ENCODE measurements at regions not wholly inside any gene's neighbourhood (a gene's known extent, or its start where the extent isn't known, plus 50 kb on each side); places are given as distances from the start of the nearest gene placed in this dataset.

DNA sequence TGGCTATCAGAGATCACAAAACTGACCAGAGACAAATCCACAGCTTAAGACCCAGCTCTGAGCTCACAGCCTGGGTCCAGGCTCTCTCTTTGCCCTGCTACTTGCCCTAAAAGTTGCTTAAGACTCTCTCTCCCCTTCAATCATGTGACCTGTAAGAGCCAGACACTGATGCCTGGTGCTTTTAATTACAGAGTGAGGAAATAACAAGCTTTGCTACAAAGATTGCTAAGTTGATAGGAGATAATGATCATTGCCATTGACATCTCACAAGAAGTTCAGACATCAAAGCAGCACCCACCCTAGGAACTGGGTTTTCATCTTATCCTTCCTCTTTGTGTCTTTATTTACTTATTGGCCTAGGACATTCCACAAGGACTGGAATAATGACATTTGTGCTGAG, 125.9 kb upstream of the CD93 start:
- no peak overlapping the region for H2AFZ ChIP-seq
- H3K4me2 ChIP-seq: no peak overlapping the region
- DNase-seq (ENCODE audit: low spot score) (no peak), ATAC-seq (no peak)
- no peaks in the 10 kb centered on the region for H3K36me3 ChIP-seq (ENCODE audit: insufficient read depth)
- H3K27me3 Mint-ChIP-seq (ENCODE audit: insufficient read depth, low read depth, poor library complexity): peaks cover 3% of the 10 kb centered on the region
- no peaks in the 10 kb centered on the region for H3K4me1 ChIP-seq (ENCODE audit: insufficient read depth)
- H3F3A ChIP-seq (replicated peaks; ENCODE audit: low read depth): no peaks in the 10 kb centered on the region
- H3K27ac ChIP-seq (ENCODE audit: low read depth): no peak overlapping the region
- no peaks in the 10 kb centered on the region for H3K9me3 Mint-ChIP-seq
- TF ChIP-seq, protein P1, sequence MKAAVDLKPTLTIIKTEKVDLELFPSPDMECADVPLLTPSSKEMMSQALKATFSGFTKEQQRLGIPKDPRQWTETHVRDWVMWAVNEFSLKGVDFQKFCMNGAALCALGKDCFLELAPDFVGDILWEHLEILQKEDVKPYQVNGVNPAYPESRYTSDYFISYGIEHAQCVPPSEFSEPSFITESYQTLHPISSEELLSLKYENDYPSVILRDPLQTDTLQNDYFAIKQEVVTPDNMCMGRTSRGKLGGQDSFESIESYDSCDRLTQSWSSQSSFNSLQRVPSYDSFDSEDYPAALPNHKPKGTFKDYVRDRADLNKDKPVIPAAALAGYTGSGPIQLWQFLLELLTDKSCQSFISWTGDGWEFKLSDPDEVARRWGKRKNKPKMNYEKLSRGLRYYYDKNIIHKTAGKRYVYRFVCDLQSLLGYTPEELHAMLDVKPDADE (IDR thresholded peaks at IDR 0.05): no peak
- TF ChIP-seq STAT1 (IDR thresholded peaks at IDR 0.05; ENCODE audit: unreplicated experiment): no peak
- no peak for TF ChIP-seq JUNB (IDR thresholded peaks at IDR 0.05; ENCODE audit: unreplicated experiment)
- H3K4me3 Mint-ChIP-seq: no peak overlapping the region
- no peaks in the 10 kb centered on the region for H3K9me2 ChIP-seq (ENCODE audit: insufficient read depth)
- H3K27ac Mint-ChIP-seq: no peak overlapping the region
- no peaks in the 10 kb centered on the region for H3K36me3 Mint-ChIP-seq (ENCODE audit: low read depth)
- no peaks in the 10 kb centered on the region for H3K27me3 ChIP-seq (ENCODE audit: insufficient read depth)
- no peaks in the 10 kb centered on the region for H4K20me1 ChIP-seq (replicated peaks; ENCODE audit: insufficient read depth)
- no peak overlapping the region for H3K4me3 ChIP-seq
- no peaks in the 10 kb centered on the region for H3K79me2 ChIP-seq (replicated peaks; ENCODE audit: insufficient read depth)
- H3K4me1 Mint-ChIP-seq: no peaks in the 10 kb centered on the region

DNA sequence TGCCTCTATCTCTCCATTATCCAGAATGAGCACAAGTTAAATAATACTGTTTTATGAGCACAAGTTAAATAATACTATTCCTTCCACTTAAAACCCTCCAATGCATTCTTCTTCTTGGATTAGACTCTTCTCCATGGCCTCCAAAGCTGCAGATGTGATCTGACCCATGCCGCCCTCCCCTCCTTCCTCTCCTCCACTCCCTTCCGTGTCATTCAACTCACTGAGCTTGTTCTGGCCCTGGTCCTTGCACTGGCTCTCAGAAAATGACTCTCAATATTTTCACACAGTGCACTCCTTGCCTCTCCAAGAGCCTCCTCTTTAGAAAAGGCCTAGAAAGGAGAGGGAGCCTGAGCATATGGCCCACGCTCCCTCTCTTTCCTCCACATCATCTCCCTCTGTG, 125.0 kb upstream of the CD93 start:
- H3K4me1 Mint-ChIP-seq: peaks cover 7% of the 10 kb centered on the region; the same call in 2 of the 3 replicates
- ATAC-seq: no peak
- no peaks in the 10 kb centered on the region for H3K9me3 Mint-ChIP-seq
- TF ChIP-seq EZH2 (IDR thresholded peaks at IDR 0.05; ENCODE audit: low read depth, unreplicated experiment) (no peak), ZNF114 (CRISPR knock-in tag; IDR thresholded peaks at IDR 0.05) (no peak), POLR2AphosphoS5 (IDR thresholded peaks at IDR 0.05; ENCODE audit: low read depth) (no peak), STAT1 (IDR thresholded peaks at IDR 0.05; ENCODE audit: unreplicated experiment) (no peak), ZNF331 (CRISPR knock-in tag; IDR thresholded peaks at IDR 0.05; ENCODE audit: low read depth) (no peak), NANOG (IDR thresholded peaks at IDR 0.05; ENCODE audit: borderline replicate concordance) (no peak), EZH2phosphoT487 (IDR thresholded peaks at IDR 0.05; ENCODE audit: unreplicated experiment) (no peak)
- TF ChIP-seq, protein P1 (IDR thresholded peaks at IDR 0.05): no peak
- TF ChIP-seq, protein P2, sequence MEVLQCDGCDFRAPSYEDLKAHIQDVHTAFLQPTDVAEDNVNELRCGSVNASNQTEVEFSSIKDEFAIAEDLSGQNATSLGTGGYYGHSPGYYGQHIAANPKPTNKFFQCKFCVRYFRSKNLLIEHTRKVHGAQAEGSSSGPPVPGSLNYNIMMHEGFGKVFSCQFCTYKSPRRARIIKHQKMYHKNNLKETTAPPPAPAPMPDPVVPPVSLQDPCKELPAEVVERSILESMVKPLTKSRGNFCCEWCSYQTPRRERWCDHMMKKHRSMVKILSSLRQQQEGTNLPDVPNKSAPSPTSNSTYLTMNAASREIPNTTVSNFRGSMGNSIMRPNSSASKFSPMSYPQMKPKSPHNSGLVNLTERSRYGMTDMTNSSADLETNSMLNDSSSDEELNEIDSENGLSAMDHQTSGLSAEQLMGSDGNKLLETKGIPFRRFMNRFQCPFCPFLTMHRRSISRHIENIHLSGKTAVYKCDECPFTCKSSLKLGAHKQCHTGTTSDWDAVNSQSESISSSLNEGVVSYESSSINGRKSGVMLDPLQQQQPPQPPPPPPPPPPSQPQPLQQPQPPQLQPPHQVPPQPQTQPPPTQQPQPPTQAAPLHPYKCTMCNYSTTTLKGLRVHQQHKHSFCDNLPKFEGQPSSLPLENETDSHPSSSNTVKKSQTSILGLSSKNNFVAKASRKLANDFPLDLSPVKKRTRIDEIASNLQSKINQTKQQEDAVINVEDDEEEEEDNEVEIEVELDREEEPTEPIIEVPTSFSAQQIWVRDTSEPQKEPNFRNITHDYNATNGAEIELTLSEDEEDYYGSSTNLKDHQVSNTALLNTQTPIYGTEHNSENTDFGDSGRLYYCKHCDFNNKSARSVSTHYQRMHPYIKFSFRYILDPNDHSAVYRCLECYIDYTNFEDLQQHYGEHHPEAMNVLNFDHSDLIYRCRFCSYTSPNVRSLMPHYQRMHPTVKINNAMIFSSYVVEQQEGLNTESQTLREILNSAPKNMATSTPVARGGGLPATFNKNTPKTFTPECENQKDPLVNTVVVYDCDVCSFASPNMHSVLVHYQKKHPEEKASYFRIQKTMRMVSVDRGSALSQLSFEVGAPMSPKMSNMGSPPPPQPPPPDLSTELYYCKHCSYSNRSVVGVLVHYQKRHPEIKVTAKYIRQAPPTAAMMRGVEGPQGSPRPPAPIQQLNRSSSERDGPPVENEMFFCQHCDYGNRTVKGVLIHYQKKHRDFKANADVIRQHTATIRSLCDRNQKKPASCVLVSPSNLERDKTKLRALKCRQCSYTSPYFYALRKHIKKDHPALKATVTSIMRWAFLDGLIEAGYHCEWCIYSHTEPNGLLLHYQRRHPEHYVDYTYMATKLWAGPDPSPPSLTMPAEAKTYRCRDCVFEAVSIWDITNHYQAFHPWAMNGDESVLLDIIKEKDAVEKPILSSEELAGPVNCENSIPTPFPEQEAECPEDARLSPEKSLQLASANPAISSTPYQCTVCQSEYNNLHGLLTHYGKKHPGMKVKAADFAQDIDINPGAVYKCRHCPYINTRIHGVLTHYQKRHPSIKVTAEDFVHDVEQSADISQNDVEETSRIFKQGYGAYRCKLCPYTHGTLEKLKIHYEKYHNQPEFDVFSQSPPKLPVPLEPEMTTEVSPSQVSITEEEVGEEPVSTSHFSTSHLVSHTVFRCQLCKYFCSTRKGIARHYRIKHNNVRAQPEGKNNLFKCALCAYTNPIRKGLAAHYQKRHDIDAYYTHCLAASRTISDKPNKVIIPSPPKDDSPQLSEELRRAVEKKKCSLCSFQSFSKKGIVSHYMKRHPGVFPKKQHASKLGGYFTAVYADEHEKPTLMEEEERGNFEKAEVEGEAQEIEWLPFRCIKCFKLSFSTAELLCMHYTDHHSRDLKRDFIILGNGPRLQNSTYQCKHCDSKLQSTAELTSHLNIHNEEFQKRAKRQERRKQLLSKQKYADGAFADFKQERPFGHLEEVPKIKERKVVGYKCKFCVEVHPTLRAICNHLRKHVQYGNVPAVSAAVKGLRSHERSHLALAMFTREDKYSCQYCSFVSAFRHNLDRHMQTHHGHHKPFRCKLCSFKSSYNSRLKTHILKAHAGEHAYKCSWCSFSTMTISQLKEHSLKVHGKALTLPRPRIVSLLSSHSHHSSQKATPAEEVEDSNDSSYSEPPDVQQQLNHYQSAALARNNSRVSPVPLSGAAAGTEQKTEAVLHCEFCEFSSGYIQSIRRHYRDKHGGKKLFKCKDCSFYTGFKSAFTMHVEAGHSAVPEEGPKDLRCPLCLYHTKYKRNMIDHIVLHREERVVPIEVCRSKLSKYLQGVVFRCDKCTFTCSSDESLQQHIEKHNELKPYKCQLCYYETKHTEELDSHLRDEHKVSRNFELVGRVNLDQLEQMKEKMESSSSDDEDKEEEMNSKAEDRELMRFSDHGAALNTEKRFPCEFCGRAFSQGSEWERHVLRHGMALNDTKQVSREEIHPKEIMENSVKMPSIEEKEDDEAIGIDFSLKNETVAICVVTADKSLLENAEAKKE (CRISPR knock-in tag; IDR thresholded peaks at IDR 0.05): no peak
- TF ChIP-seq, protein P3, sequence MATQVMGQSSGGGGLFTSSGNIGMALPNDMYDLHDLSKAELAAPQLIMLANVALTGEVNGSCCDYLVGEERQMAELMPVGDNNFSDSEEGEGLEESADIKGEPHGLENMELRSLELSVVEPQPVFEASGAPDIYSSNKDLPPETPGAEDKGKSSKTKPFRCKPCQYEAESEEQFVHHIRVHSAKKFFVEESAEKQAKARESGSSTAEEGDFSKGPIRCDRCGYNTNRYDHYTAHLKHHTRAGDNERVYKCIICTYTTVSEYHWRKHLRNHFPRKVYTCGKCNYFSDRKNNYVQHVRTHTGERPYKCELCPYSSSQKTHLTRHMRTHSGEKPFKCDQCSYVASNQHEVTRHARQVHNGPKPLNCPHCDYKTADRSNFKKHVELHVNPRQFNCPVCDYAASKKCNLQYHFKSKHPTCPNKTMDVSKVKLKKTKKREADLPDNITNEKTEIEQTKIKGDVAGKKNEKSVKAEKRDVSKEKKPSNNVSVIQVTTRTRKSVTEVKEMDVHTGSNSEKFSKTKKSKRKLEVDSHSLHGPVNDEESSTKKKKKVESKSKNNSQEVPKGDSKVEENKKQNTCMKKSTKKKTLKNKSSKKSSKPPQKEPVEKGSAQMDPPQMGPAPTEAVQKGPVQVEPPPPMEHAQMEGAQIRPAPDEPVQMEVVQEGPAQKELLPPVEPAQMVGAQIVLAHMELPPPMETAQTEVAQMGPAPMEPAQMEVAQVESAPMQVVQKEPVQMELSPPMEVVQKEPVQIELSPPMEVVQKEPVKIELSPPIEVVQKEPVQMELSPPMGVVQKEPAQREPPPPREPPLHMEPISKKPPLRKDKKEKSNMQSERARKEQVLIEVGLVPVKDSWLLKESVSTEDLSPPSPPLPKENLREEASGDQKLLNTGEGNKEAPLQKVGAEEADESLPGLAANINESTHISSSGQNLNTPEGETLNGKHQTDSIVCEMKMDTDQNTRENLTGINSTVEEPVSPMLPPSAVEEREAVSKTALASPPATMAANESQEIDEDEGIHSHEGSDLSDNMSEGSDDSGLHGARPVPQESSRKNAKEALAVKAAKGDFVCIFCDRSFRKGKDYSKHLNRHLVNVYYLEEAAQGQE (IDR thresholded peaks at IDR 0.05; ENCODE audit: unreplicated experiment): no peak

More for the DNA sequence above, 125.0 kb upstream of the CD93 start:
- Histone ChIP-seq H3K4me3 (no peak overlapping the region), H3K4me2 (no peak overlapping the region), H3K79me2 (replicated peaks; ENCODE audit: insufficient read depth) (no peaks in the 10 kb centered on the region), H3K4me1 (ENCODE audit: insufficient read depth) (no peaks in the 10 kb centered on the region), H3K27ac (ENCODE audit: low read depth) (no peak overlapping the region), H3K36me3 (ENCODE audit: insufficient read depth) (no peaks in the 10 kb centered on the region), H3F3A (replicated peaks; ENCODE audit: low read depth) (no peaks in the 10 kb centered on the region), H2AFZ (no peak overlapping the region), H3K27me3 (ENCODE audit: insufficient read depth) (no peaks in the 10 kb centered on the region), H3K9me2 (ENCODE audit: insufficient read depth) (no peaks in the 10 kb centered on the region), H4K20me1 (replicated peaks; ENCODE audit: insufficient read depth) (no peaks in the 10 kb centered on the region)
- Mint-ChIP-seq H3K27ac (no peak overlapping the region), H3K27me3 (ENCODE audit: insufficient read depth, low read depth, poor library complexity) (peaks cover 7% of the 10 kb centered on the region), H3K36me3 (ENCODE audit: low read depth) (no peaks in the 10 kb centered on the region), H3K4me3 (no peak overlapping the region)
- no peak for DNase-seq (ENCODE audit: low spot score)
